ENCODE measurements at regions not wholly inside any gene's neighbourhood (a gene's known extent, or its start where the extent isn't known, plus 50 kb on each side); places are given as distances from the start of the nearest gene placed in this dataset.

DNA sequence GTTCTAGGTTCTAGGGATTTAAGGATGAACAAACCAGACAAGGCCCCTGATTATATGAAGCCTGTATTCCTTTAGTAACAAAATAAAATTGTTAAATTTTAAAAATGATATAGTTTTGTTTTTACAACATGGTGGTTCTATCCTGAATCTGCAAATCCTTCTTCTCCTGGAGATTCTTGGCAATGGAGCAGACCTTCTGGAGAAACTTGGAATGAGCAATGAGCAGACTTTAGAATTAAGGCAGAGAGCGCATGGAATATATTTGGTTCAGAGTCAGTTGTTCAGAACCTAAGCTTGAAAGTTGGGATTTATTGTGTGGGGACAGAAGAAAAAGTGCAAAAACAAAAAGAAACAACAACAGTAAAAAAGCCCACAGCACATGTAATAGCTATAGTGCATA, 381.1 kb downstream of the ADGRL2 start:
- TF ChIP-seq POLR2AphosphoS5 (IDR thresholded peaks at IDR 0.05) (no peak), POLR2A (IDR thresholded peaks at IDR 0.05; ENCODE audit: low read depth) (no peak), EP300 (IDR thresholded peaks at IDR 0.05) (no peak)
